Stomach (tissue), 8 donors: ENCODE measurements at regions not wholly inside any gene's neighbourhood (a gene's known extent, or its start where the extent isn't known, plus 50 kb on each side); places are given as distances from the start of the nearest gene placed in this dataset.
A peak's percentile ranks its signal among the peaks of the same experiment; 100 is the strongest.

Experiments used
- DNase-seq, 2 donors: peaks; one replicate each; pipeline versions ENCODE4 v3.0.0 to v3.0.0-alpha.2; 2013 to 2019
- H3K27ac ChIP-seq, 5 donors: fragments of 200-600 bp in 4 of 5; sonication (generic) in 4 of 5; one replicate each; pipeline ENCODE4 v1.5.1; 2013 to 2019; ENCODE audit warnings: mild to moderate bottlenecking in 1 of 5, moderate library complexity in 1 of 5
- H3K27me3 ChIP-seq, 3 donors: fragments of 200-600 bp; sonication (generic); one replicate each; pipeline ENCODE4 v1.5.1; 2017 to 2019; ENCODE audit warnings: mixed run types in 1 of 3
- H3K36me3 ChIP-seq, 4 donors: fragments of 200-600 bp; sonication (generic); 1 replicate in 3 of 4; 2 replicates in 1 of 4; pipeline ENCODE4 v1.5.1; 2016 to 2019
- H3K4me1 ChIP-seq, 4 donors: fragments of 200-600 bp; sonication (generic); one replicate each; pipeline ENCODE4 v1.5.1; 2016 to 2019
- H3K4me3 ChIP-seq, 4 donors: fragments of 200-600 bp; sonication (generic) in 3 of 4; one replicate each; pipeline ENCODE4 v1.5.1; 2016 to 2019; ENCODE audit warnings: mild to moderate bottlenecking in 1 of 4
- H3K9me3 ChIP-seq, 4 donors: fragments of 200-600 bp; sonication (generic); one replicate each; pipeline ENCODE4 v1.5.1; 2016 to 2019
- EP300 ChIP-seq: sonication (generic); formaldehyde crosslinking; IDR thresholded peaks from one replicate; pipeline ENCODE4 v1.6.1; 2017; ENCODE audit warnings: antibody characterized with exemption
- POLR2A ChIP-seq, 4 donors: fragments of 450-650 bp; IDR thresholded peaks; one replicate each; pipeline ENCODE4 v1.6.1; 2016; ENCODE audit warnings: antibody characterized with exemption in 4 of 4, control low read depth in 2 of 4, mild to moderate bottlenecking in 1 of 4, moderate library complexity in 1 of 4
- POLR2AphosphoS5 ChIP-seq, 3 donors: sonication (generic); formaldehyde crosslinking; IDR thresholded peaks; one replicate each; pipeline ENCODE4 v1.6.1; 2016; ENCODE audit warnings: antibody characterized with exemption in 3 of 3
- WGBS, 5 donors: extraction: QIAGEN DNeasy Blood & Tissue Kit in 3 of 5; methylation state at CpG; one replicate each; pipeline versions ENCODE4 v1.1.5 to v1.1.7; 2013 to 2018; 5-methylcytosine and 5-hydroxymethylcytosine counted together
- intact Hi-C: fragments of 100-400 bp; cut with DNase I; formaldehyde crosslinking; loops from one replicate; pipeline ENCODE4 v1.15.1; 2023; ENCODE audit warnings: low total_unique reads
- TF ChIP-seq, protein P1 (sequence below), 7 experiments: fragments of 450-650 bp in 4 of 7; fragments of 200-600 bp in 3 of 7; sonication (generic) in 3 of 7; IDR thresholded peaks; one replicate each; pipeline ENCODE4 v1.5.1; 2016 to 2019; ENCODE audit warnings: antibody characterized with exemption in 7 of 7, control low read depth in 2 of 7, mild to moderate bottlenecking in 1 of 7
- donor health status: healthy with polysubstance abuse.
- donor health status: Bipolar disorder and iron deficiency.
- donor health status: healthy.

DNA sequence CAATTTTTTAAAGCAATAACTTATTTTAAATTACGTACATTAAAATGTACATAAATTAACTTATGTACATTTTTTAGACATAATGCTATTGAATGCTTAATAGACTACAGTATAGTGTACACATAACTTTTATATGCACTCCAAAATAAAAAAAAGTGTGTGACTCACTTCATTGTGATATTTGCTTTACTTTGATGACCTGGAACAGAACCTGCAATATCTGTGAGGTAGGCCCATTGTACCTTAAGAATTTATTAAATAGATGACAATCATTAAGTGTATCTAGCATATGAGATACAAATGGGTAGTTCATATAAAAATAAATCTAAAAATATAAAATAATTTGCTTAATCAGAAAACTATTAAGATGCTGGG lies 276.7 kb downstream of the NFKBIZ start:
- Histone ChIP-seq H3K27me3 (no peaks in the 10 kb centered on the region), H3K9me3 (peaks cover 0 to 24% (median 8%) of the 10 kb centered on the region in 4 donors), H3K36me3 (no peaks in the 10 kb centered on the region), H3K27ac (no peak overlapping the region), H3K4me1 (peaks cover 4 to 33% (median 18%) of the 10 kb centered on the region in 4 donors), H3K4me3 (no peak overlapping the region)
- intact Hi-C loops = no loop called here
- no peak for DNase-seq
- TF ChIP-seq, protein P1, sequence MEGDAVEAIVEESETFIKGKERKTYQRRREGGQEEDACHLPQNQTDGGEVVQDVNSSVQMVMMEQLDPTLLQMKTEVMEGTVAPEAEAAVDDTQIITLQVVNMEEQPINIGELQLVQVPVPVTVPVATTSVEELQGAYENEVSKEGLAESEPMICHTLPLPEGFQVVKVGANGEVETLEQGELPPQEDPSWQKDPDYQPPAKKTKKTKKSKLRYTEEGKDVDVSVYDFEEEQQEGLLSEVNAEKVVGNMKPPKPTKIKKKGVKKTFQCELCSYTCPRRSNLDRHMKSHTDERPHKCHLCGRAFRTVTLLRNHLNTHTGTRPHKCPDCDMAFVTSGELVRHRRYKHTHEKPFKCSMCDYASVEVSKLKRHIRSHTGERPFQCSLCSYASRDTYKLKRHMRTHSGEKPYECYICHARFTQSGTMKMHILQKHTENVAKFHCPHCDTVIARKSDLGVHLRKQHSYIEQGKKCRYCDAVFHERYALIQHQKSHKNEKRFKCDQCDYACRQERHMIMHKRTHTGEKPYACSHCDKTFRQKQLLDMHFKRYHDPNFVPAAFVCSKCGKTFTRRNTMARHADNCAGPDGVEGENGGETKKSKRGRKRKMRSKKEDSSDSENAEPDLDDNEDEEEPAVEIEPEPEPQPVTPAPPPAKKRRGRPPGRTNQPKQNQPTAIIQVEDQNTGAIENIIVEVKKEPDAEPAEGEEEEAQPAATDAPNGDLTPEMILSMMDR (IDR thresholded peaks at IDR 0.05) = no peak
- no peak for TF ChIP-seq POLR2AphosphoS5 (IDR thresholded peaks at IDR 0.05)
- no peak for TF ChIP-seq EP300
- no peak for TF ChIP-seq POLR2A (IDR thresholded peaks at IDR 0.05)
- 94 to 96% (median 95%) methylated on average over 1 of the region's 1 CpG for WGBS, 5 donors

DNA sequence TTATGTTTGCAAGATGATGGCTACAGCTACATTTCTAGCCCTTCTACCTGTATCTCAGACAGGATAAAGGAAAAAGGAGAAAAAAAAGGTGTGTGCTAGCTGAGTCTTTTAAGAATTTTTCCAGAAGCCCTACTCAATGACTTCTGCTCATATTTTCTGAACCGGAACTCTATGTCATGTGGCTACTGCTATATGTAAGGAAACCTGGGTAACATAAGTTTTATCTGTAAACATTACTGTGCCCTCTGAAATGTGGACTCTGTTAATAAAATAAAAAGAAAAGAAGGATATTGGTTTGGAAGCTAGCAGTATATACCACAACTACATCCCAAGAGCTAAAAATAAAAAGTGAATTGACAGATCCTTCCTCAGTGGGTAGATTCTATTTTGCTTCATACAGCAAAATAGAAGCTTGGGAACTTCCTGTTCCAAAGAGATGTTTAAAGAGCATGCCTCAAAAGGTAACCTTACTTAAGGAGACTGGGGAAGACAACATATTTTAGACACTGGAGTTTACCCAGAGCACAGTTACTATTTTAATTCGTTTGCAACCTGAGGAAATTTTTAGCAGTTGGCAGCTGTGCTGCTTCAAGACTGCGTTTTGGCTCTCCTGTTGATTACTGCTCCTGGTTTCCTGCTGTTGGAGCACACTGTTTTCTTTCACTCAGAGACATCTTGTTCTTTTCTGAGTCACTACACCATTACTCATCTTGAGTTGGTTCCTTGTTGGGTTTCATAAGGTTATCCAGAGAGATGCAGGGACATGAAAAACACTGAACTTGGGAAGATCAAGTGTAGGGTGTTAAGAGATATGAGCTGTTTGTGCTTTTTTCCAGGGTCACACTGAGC lies 280.7 kb downstream of the NFKBIZ start:
- intact Hi-C loops = no loop called here
- 26 to 41% (median 29%) methylated on average over 3 of the region's 3 CpGs for WGBS, 5 donors
- TF ChIP-seq, protein P1 (IDR thresholded peaks at IDR 0.05) = no peak
- TF ChIP-seq EP300 (peak; percentile 84), POLR2AphosphoS5 (IDR thresholded peaks at IDR 0.05) (peak; percentile 69 to 90 (median 82))
- DNase-seq = peak in 1 of 2 donors; percentile 47
- Histone ChIP-seq H3K4me1 (peaks cover 4 to 39% (median 18%) of the 10 kb centered on the region in 4 donors), H3K36me3 (no peaks in the 10 kb centered on the region), H3K4me3 (no peak overlapping the region), H3K9me3 (no peaks in the 10 kb centered on the region), H3K27ac (peak overlapping the region in 4 of 5 donors; percentile 56 to 74 (median 64)), H3K27me3 (no peaks in the 10 kb centered on the region)

DNA sequence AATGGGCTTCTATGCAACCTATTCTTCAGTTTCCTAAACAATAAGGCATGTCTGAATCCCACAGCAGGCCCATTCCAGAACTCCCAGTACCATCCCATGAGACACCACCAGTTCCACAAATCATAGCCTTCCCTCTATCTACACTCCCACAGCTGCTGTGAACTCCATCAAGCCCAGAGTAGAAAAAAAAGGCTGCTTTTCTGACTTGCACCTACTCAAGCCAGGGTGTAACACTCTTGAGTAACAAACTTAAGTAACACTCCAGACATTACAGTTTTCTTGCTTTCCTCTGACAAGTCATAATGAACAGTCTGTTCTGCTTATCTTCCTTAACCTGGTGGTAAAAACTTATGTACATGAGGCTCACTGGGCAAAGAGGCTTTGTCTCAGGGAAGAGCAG lies 283.1 kb downstream of the NFKBIZ start:
- H3K27me3 ChIP-seq = no peaks in the 10 kb centered on the region
- H3K4me1 ChIP-seq = peaks cover 4 to 28% (median 15%) of the 10 kb centered on the region in 4 donors
- no peak overlapping the region for H3K4me3 ChIP-seq
- no peaks in the 10 kb centered on the region for H3K9me3 ChIP-seq
- intact Hi-C loops = no loop called here
- TF ChIP-seq POLR2AphosphoS5 (IDR thresholded peaks at IDR 0.05) = no peak
- TF ChIP-seq EP300 = no peak
- TF ChIP-seq, protein P1 (IDR thresholded peaks at IDR 0.05) = no peak
- TF ChIP-seq POLR2A (IDR thresholded peaks at IDR 0.05) = no peak
- no peak for DNase-seq
- H3K27ac ChIP-seq = peak overlapping the region in 2 of 5 donors; percentile 20 to 30
- H3K36me3 ChIP-seq = no peaks in the 10 kb centered on the region

DNA sequence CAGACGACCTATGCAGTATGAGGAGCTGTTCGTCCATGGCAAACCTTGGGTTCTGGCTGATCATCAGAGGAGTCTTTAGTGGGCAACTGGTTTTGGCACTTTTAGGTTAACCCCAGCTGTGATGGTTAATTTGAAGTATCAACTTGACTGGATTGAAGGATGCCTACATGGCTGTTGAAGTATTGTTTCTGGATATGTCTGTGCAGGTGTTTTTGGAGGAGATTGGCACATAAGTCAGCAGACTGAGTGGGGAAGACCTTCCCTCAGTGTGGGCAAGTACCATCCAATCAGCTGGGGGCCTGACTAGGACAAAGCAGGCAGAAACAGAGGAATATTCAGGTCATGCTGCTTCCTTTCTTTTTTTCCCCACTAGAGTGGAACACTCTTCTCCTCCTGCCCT lies 284.1 kb downstream of the NFKBIZ start:
- H3K4me1 ChIP-seq = peaks cover 4 to 28% (median 15%) of the 10 kb centered on the region in 4 donors
- TF ChIP-seq POLR2A (IDR thresholded peaks at IDR 0.05) = no peak
- TF ChIP-seq, protein P1 (IDR thresholded peaks at IDR 0.05) = no peak
- TF ChIP-seq POLR2AphosphoS5 (IDR thresholded peaks at IDR 0.05) = no peak
- no peak for TF ChIP-seq EP300
- H3K27ac ChIP-seq = no peak overlapping the region
- no peak for DNase-seq
- H3K4me3 ChIP-seq = no peak overlapping the region
- no peaks in the 10 kb centered on the region for H3K27me3 ChIP-seq
- intact Hi-C loops = no loop called here
- H3K36me3 ChIP-seq = no peaks in the 10 kb centered on the region
- H3K9me3 ChIP-seq = no peaks in the 10 kb centered on the region
- WGBS, 5 donors = 91 to 100% (median 92%) methylated on average over 2 of the region's 2 CpGs
